Cardiac muscle cell (in vitro differentiated cells and primary cell): ENCODE measurements at regions not wholly inside any gene's neighbourhood (a gene's known extent, or its start where the extent isn't known, plus 50 kb on each side); places are given as distances from the start of the nearest gene placed in this dataset.

Experiments used
- DNase-seq, 2 donors: peaks; one replicate each; pipeline versions ENCODE4 v3.0.0 to v3.0.0-alpha.2; 2010 to 2017; ENCODE audit warnings: low read depth in 1 of 2, low spot score in 1 of 2
- H3K27ac ChIP-seq: fragments of 200-600 bp; sonication (generic); 2 replicates; pipeline ENCODE4 v1.5.1; 2016
- H3K27me3 ChIP-seq: fragments of 200-600 bp; sonication (generic); 2 replicates; pipeline ENCODE4 v1.6.0; 2016; ENCODE audit warnings: control low read depth
- H3K36me3 ChIP-seq: fragments of 200-600 bp; sonication (generic); 2 replicates; pipeline ENCODE4 v1.5.1; 2016; ENCODE audit warnings: control low read depth
- H3K4me1 ChIP-seq: fragments of 200-600 bp; sonication (generic); 2 replicates; pipeline ENCODE4 v1.8.1; 2017; ENCODE audit warnings: low read depth, mild to moderate bottlenecking, mixed run types
- H3K4me3 ChIP-seq: fragments of 200-600 bp; sonication (generic); 2 replicates; pipeline ENCODE4 v1.5.1; 2016; ENCODE audit warnings: mild to moderate bottlenecking
- H3K9me3 ChIP-seq: fragments of 200-600 bp; sonication (generic); 2 replicates; pipeline ENCODE4 v1.5.1; 2017; ENCODE audit warnings: low read depth, mild to moderate bottlenecking, control low read depth
- CTCF ChIP-seq: IDR thresholded peaks from 2 replicates; pipeline ENCODE4 v1.5.1; 2012; ENCODE audit warnings: low read depth, mild to moderate bottlenecking, low read length

GRCh38 chr10:6979371-6979770 lies 399.3 kb upstream of the PRKCQ start:
- Histone ChIP-seq H3K9me3 (no peaks in the 10 kb centered on the region), H3K4me1 (peaks cover 12% of the 10 kb centered on the region), H3K27me3 (no peaks in the 10 kb centered on the region), H3K4me3 (no peak overlapping the region), H3K27ac (no peak overlapping the region), H3K36me3 (no peaks in the 10 kb centered on the region)
- no peak for DNase-seq
- TF ChIP-seq CTCF: no peak

- no peaks in the 10 kb centered on the region for H3K27me3 ChIP-seq
- no peak for TF ChIP-seq CTCF
- DNase-seq: no peak
These were observed 398.1 kb upstream of the PRKCQ start for GRCh38 chr10:6978187-6978627.

GRCh38 chr10:6977398-6978186 lies 397.5 kb upstream of the PRKCQ start:
- DNase-seq: no peak
- Histone ChIP-seq H3K36me3 (no peaks in the 10 kb centered on the region), H3K27me3 (no peaks in the 10 kb centered on the region), H3K27ac (no peak overlapping the region), H3K4me1 (peaks cover 12% of the 10 kb centered on the region), H3K4me3 (no peak overlapping the region), H3K9me3 (no peaks in the 10 kb centered on the region)
- no peak for TF ChIP-seq CTCF

More at GRCh38 chr10:6978187-6978627, 398.1 kb upstream of the PRKCQ start:
- H3K36me3 ChIP-seq: no peaks in the 10 kb centered on the region
- H3K9me3 ChIP-seq: no peaks in the 10 kb centered on the region
- no peak overlapping the region for H3K4me3 ChIP-seq
- H3K4me1 ChIP-seq: peaks cover 12% of the 10 kb centered on the region
- H3K27ac ChIP-seq: no peak overlapping the region

- TF ChIP-seq CTCF: no peak
- Histone ChIP-seq H3K9me3 (no peaks in the 10 kb centered on the region), H3K27ac (no peak overlapping the region), H3K36me3 (no peaks in the 10 kb centered on the region), H3K4me1 (no peaks in the 10 kb centered on the region), H3K27me3 (no peaks in the 10 kb centered on the region), H3K4me3 (no peak overlapping the region)
- no peak for DNase-seq
These were observed 393.8 kb upstream of the PRKCQ start for GRCh38 chr10:6973899-6974298.

GRCh38 chr10:6972226-6972625 lies 392.1 kb upstream of the PRKCQ start:
- no peaks in the 10 kb centered on the region for H3K36me3 ChIP-seq
- H3K27ac ChIP-seq: no peak overlapping the region
- H3K9me3 ChIP-seq: no peaks in the 10 kb centered on the region
- no peak overlapping the region for H3K4me3 ChIP-seq
- no peak for TF ChIP-seq CTCF
- no peaks in the 10 kb centered on the region for H3K27me3 ChIP-seq
- DNase-seq: no peak
- no peaks in the 10 kb centered on the region for H3K4me1 ChIP-seq
